GM18507 (cell line): ENCODE measurements at regions not wholly inside any gene's neighbourhood (a gene's known extent, or its start where the extent isn't known, plus 50 kb on each side); places are given as distances from the start of the nearest gene placed in this dataset.
"Not testable (repeated sequence)": the region's sequence is repeated elsewhere in the genome, so short reads cannot be mapped to it uniquely, and the experiment has no call there.

Experiments
- DNase-seq: peaks from one replicate; pipeline ENCODE4 v3.0.0; 2011; ENCODE audit warnings: low read depth; ENCODE audit not compliant: insufficient read length; ENCODE audit errors: extremely low spot score
- FAIRE-seq: peaks from 2 replicates; lab custom pipeline; 2011; peaks lifted over from hg19 to GRCh38; lab: Jason Lieb, UNC

- FAIRE-seq: no peak
- no peak for DNase-seq
Observed at GRCh38 chr4:60817609-60818008, 382.5 kb upstream of the ADGRL3 start.

- DNase-seq (no peak), FAIRE-seq (no peak)
Observed at GRCh38 chr4:60822986-60823385, 377.1 kb upstream of the ADGRL3 start.

GRCh38 chr4:60840020-60840419 lies 360.1 kb upstream of the ADGRL3 start:
- DNase-seq (no peak), FAIRE-seq (no peak)

- FAIRE-seq: no peak
Observed at GRCh38 chr4:60846678-60847077, 353.4 kb upstream of the ADGRL3 start.

GRCh38 chr4:60847614-60848013 lies 352.5 kb upstream of the ADGRL3 start:
- DNase-seq (no peak), FAIRE-seq (no peak)

More at GRCh38 chr4:60846678-60847077, 353.4 kb upstream of the ADGRL3 start:
- no peak for DNase-seq

- FAIRE-seq (no peak), DNase-seq (no peak)
Observed at GRCh38 chr4:60857130-60857753, 342.9 kb upstream of the ADGRL3 start.

- FAIRE-seq (no peak), DNase-seq (no peak)
Observed at GRCh38 chr4:60863442-60863841, 336.7 kb upstream of the ADGRL3 start.

GRCh38 chr4:60865273-60865672 lies 334.9 kb upstream of the ADGRL3 start:
- no peak for DNase-seq
- FAIRE-seq: no peak

GRCh38 chr4:60868232-60868960 lies 331.7 kb upstream of the ADGRL3 start:
- FAIRE-seq: no peak
- DNase-seq: no peak

GRCh38 chr4:60879135-60879701 lies 320.9 kb upstream of the ADGRL3 start:
- no peak for DNase-seq
- FAIRE-seq: no peak

- no peak for DNase-seq
- no peak for FAIRE-seq
Observed at GRCh38 chr4:60884587-60884986, 315.5 kb upstream of the ADGRL3 start.

- DNase-seq: no peak
- FAIRE-seq: no peak
Observed at GRCh38 chr4:60885011-60885410, 315.1 kb upstream of the ADGRL3 start.

GRCh38 chr4:60890743-60891142 lies 309.4 kb upstream of the ADGRL3 start:
- no peak for FAIRE-seq
- no peak for DNase-seq

GRCh38 chr4:60891947-60892346 lies 308.2 kb upstream of the ADGRL3 start:
- DNase-seq (no peak), FAIRE-seq (no peak)

- DNase-seq (no peak), FAIRE-seq (no peak)
Observed at GRCh38 chr4:60897415-60897814, 302.7 kb upstream of the ADGRL3 start.

- FAIRE-seq (no peak), DNase-seq (no peak)
Observed at GRCh38 chr4:60905162-60905561, 295.0 kb upstream of the ADGRL3 start.

GRCh38 chr4:60911127-60911526 lies 289.0 kb upstream of the ADGRL3 start:
- DNase-seq (no peak), FAIRE-seq (no peak)

GRCh38 chr4:60913002-60913401 lies 287.1 kb upstream of the ADGRL3 start:
- DNase-seq: no peak
- FAIRE-seq: no peak

GRCh38 chr4:60913671-60914070 lies 286.5 kb upstream of the ADGRL3 start:
- DNase-seq (no peak), FAIRE-seq (no peak)

- FAIRE-seq, DNase-seq: not testable (repeated sequence)
Observed at GRCh38 chr4:60921735-60922134, 278.4 kb upstream of the ADGRL3 start.

- FAIRE-seq (no peak), DNase-seq (no peak)
Observed at GRCh38 chr4:60923075-60923474, 277.1 kb upstream of the ADGRL3 start.
